ENCODE measurements at regions not wholly inside any gene's neighbourhood (a gene's known extent, or its start where the extent isn't known, plus 50 kb on each side); places are given as distances from the start of the nearest gene placed in this dataset.

GRCh38 chr2:129004485-129004884 lies 685.8 kb upstream of the HS6ST1 start:
- DNase-seq (no peak), ATAC-seq (no peak)
- intact Hi-C loops (cut with micrococcal nuclease): no loop called here
- ChIA-PET CTCF (no interaction called here), POLR2A (no interaction called here)
- Histone ChIP-seq H3K9me3 (ENCODE audit: control insufficient read depth in 2 of 3, low read length in 3 of 3) (no peaks in the 10 kb centered on the region), H3K27me3 (ENCODE audit: control insufficient read depth in 2 of 2, insufficient read depth in 2 of 2, low read length in 2 of 2) (no peaks in the 10 kb centered on the region), H3K36me3 (ENCODE audit: control insufficient read depth in 2 of 3, insufficient read depth in 3 of 3, low read length in 3 of 3) (no peaks in the 10 kb centered on the region), H3K4me3 (ENCODE audit: low read length) (no peak overlapping the region), H3K27ac (ENCODE audit: low read depth, low read length) (no peak overlapping the region), H3K4me1 (ENCODE audit: control insufficient read depth in 2 of 2, insufficient read depth in 2 of 2, low read length in 2 of 2) (no peaks in the 10 kb centered on the region)
- Mint-ChIP-seq H3K36me3 (no peaks in the 10 kb centered on the region), H3K9me3 (peaks cover 0 to 2% (median 0%) of the 10 kb centered on the region in 11 donors), H3K27me3 (peaks cover 0 to 11% (median 0%) of the 10 kb centered on the region in 5 donors), H3K4me3 (no peak overlapping the region), H3K27ac (no peak overlapping the region), H3K4me1 (peaks cover 0 to 2% (median 0%) of the 10 kb centered on the region in 7 donors)

GRCh38 chr2:129004940-129005490 lies 686.3 kb upstream of the HS6ST1 start:
- Histone ChIP-seq H3K27me3 (ENCODE audit: control insufficient read depth in 2 of 2, insufficient read depth in 2 of 2, low read length in 2 of 2) (no peaks in the 10 kb centered on the region), H3K9me3 (ENCODE audit: control insufficient read depth in 2 of 3, low read length in 3 of 3) (no peaks in the 10 kb centered on the region), H3K4me1 (ENCODE audit: control insufficient read depth in 2 of 2, insufficient read depth in 2 of 2, low read length in 2 of 2) (no peaks in the 10 kb centered on the region), H3K4me3 (ENCODE audit: low read length) (no peak overlapping the region), H3K36me3 (ENCODE audit: control insufficient read depth in 2 of 3, insufficient read depth in 3 of 3, low read length in 3 of 3) (no peaks in the 10 kb centered on the region), H3K27ac (ENCODE audit: low read depth, low read length) (no peak overlapping the region)
- Mint-ChIP-seq H3K27me3 (peaks cover 0 to 7% (median 0%) of the 10 kb centered on the region in 5 donors), H3K9me3 (peaks cover 0 to 2% (median 0%) of the 10 kb centered on the region in 11 donors), H3K4me3 (no peak overlapping the region), H3K36me3 (no peaks in the 10 kb centered on the region), H3K4me1 (peaks cover 0 to 2% (median 0%) of the 10 kb centered on the region in 7 donors), H3K27ac (no peak overlapping the region)
- DNase-seq: no peak
- POLR2A ChIA-PET: no interaction called here
- CTCF ChIA-PET: no interaction called here
- no peak for ATAC-seq
- intact Hi-C loops (cut with micrococcal nuclease): no loop called here

DNA sequence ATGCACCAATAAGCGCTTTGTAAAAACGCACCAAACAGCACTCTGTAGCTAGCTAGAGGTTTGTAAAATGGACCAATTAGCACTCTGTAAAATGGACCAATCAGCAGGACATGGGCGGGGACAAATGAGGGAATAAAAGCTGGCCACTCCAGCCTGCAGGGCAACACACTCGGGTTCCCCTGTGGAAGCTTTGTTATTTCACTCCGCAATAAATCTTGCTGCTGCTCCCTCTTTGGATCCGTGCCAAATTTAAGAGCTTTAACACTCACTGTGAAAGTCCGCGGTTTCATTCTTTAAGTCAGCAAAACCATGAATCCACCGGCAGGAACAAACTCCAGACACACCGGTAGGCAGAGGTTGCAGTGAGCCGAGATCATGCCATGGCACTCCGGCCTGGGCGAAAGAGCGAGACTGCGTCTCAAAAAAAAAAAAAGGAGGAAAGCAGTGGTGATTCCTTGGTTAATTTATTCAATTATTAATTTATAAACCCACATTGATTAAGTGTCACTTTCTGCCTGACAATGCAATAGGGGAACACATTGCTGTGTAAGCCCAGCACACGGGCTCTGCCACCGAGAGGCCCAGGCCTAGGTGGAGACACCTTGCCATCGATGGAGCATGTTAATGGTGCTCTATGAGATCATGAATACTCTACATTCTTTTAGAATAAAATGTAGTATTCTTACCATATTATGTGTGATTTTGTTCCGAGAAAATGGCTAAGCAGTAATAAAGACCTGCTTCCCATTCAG lies 687.6 kb upstream of the HS6ST1 start:
- POLR2A ChIA-PET: no interaction called here

DNA sequence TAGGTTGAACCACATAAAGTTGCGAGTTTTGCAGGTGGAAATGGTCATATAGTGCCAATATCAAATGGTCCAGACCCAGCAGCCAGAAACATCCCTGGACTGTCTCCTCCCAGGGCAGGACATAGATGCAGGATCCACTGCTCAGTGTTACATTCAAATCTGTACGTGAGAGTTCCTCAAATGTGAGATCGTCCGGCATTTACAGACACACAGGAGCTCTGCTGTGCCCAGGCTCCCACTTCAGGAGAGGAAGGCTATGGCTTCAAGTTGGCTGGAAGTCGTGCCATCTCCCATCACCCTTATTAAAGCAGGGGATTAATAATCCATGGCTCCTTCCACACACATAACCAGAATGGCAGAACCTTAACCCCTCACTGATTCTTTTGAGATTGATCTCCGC lies 688.2 kb upstream of the HS6ST1 start:
- H3K4me1 Mint-ChIP-seq: peaks cover 0 to 2% (median 0%) of the 10 kb centered on the region in 7 donors
- Histone ChIP-seq H3K27ac (ENCODE audit: low read depth, low read length) (no peak overlapping the region), H3K36me3 (ENCODE audit: control insufficient read depth in 2 of 3, insufficient read depth in 3 of 3, low read length in 3 of 3) (no peaks in the 10 kb centered on the region), H3K27me3 (ENCODE audit: control insufficient read depth in 2 of 2, insufficient read depth in 2 of 2, low read length in 2 of 2) (no peaks in the 10 kb centered on the region), H3K4me3 (ENCODE audit: low read length) (no peak overlapping the region), H3K9me3 (ENCODE audit: control insufficient read depth in 2 of 3, low read length in 3 of 3) (no peaks in the 10 kb centered on the region), H3K4me1 (ENCODE audit: control insufficient read depth in 2 of 2, insufficient read depth in 2 of 2, low read length in 2 of 2) (no peaks in the 10 kb centered on the region)
- ATAC-seq (no peak), DNase-seq (no peak)
- peaks cover 0 to 2% (median 0%) of the 10 kb centered on the region in 11 donors for H3K9me3 Mint-ChIP-seq
- ChIA-PET POLR2A (no interaction called here), CTCF (no interaction called here)
- H3K27me3 Mint-ChIP-seq: peaks cover 0 to 7% (median 0%) of the 10 kb centered on the region in 5 donors
- no peaks in the 10 kb centered on the region for H3K36me3 Mint-ChIP-seq
- H3K27ac Mint-ChIP-seq: no peak overlapping the region
- no peak overlapping the region for H3K4me3 Mint-ChIP-seq
- intact Hi-C loops (cut with micrococcal nuclease): no loop called here

More for the DNA sequence above, 687.6 kb upstream of the HS6ST1 start:
- Histone ChIP-seq H3K27me3 (ENCODE audit: control insufficient read depth in 2 of 2, insufficient read depth in 2 of 2, low read length in 2 of 2) (no peaks in the 10 kb centered on the region), H3K4me1 (ENCODE audit: control insufficient read depth in 2 of 2, insufficient read depth in 2 of 2, low read length in 2 of 2) (no peaks in the 10 kb centered on the region), H3K4me3 (ENCODE audit: low read length) (no peak overlapping the region), H3K36me3 (ENCODE audit: control insufficient read depth in 2 of 3, insufficient read depth in 3 of 3, low read length in 3 of 3) (no peaks in the 10 kb centered on the region), H3K9me3 (ENCODE audit: control insufficient read depth in 2 of 3, low read length in 3 of 3) (no peaks in the 10 kb centered on the region), H3K27ac (ENCODE audit: low read depth, low read length) (no peak overlapping the region)
- intact Hi-C loops (cut with micrococcal nuclease): no loop called here
- Mint-ChIP-seq H3K4me1 (peaks cover 0 to 2% (median 0%) of the 10 kb centered on the region in 7 donors), H3K36me3 (no peaks in the 10 kb centered on the region), H3K9me3 (peaks cover 0 to 2% (median 0%) of the 10 kb centered on the region in 11 donors), H3K27ac (no peak overlapping the region), H3K27me3 (peaks cover 0 to 7% (median 0%) of the 10 kb centered on the region in 5 donors), H3K4me3 (no peak overlapping the region)
- no peak for ATAC-seq
- CTCF ChIA-PET: no interaction called here
- no peak for DNase-seq

DNA sequence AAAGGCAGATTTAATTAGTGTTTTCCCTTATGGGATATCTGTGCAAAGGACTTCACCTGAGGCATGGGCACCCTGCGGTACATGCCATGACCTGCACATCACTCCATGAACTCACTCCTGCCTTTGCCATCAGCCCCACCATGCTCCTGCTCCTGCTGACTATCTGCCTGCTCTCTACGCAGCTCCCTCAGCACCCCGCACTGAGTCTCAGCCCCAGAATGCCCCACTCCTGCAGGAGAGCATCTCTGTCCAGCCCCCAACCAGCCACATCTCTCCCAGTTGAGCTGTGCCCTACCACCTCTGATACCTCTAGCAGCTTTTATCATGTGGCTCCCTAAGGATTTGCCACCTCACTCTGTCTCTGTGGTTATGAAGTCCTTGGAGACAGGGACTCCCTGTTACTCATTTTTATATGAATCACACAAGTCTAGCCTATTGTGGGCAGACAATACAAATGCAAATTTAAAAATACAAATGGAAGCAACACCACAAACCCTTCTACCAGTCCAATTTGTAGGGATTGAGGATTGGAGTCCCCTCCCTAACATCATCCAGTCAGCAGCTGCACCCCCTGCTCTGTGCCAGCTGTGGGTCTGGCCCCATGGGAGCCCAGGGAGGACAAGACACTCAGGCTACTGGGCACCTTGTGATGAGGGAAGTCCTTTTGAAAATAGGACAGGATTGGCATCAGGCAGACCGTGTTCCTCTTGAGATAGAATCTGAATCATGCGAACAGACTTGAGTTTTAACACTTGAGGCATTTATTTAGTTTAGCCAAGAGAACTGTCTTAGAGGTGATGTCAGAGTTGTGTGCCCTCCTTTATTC lies 689.6 kb upstream of the HS6ST1 start:
- H3K4me3 Mint-ChIP-seq: peak overlapping the region in 1 of 10 donors; percentile 2
- ChIA-PET CTCF (no interaction called here), POLR2A (no interaction called here)
- H3K27me3 Mint-ChIP-seq: peaks cover 0 to 7% (median 0%) of the 10 kb centered on the region in 5 donors
- no peak for DNase-seq
- H3K4me1 ChIP-seq (ENCODE audit: control insufficient read depth in 2 of 2, insufficient read depth in 2 of 2, low read length in 2 of 2): no peaks in the 10 kb centered on the region
- H3K4me1 Mint-ChIP-seq: peaks cover 0 to 2% (median 0%) of the 10 kb centered on the region in 7 donors
- no peak for ATAC-seq
- H3K36me3 Mint-ChIP-seq: no peaks in the 10 kb centered on the region
- H3K27me3 ChIP-seq (ENCODE audit: control insufficient read depth in 2 of 2, insufficient read depth in 2 of 2, low read length in 2 of 2): no peaks in the 10 kb centered on the region
- no peaks in the 10 kb centered on the region for H3K36me3 ChIP-seq (ENCODE audit: control insufficient read depth in 2 of 3, insufficient read depth in 3 of 3, low read length in 3 of 3)
- no peaks in the 10 kb centered on the region for H3K9me3 ChIP-seq (ENCODE audit: control insufficient read depth in 2 of 3, low read length in 3 of 3)
- peaks cover 0 to 2% (median 0%) of the 10 kb centered on the region in 11 donors for H3K9me3 Mint-ChIP-seq
- H3K27ac Mint-ChIP-seq: no peak overlapping the region
- intact Hi-C loops (cut with micrococcal nuclease): no loop called here
- H3K27ac ChIP-seq (ENCODE audit: low read depth, low read length): no peak overlapping the region
- no peak overlapping the region for H3K4me3 ChIP-seq (ENCODE audit: low read length)

- no peak for DNase-seq
- POLR2A ChIA-PET: no interaction called here
- peaks cover 0 to 2% (median 0%) of the 10 kb centered on the region in 7 donors for H3K4me1 Mint-ChIP-seq
Measured at GRCh38 chr2:129008881-129009554, 690.4 kb upstream of the HS6ST1 start.

More at GRCh38 chr2:129008881-129009554, 690.4 kb upstream of the HS6ST1 start:
- Mint-ChIP-seq H3K4me3 (no peak overlapping the region), H3K27ac (no peak overlapping the region), H3K9me3 (peaks cover 0 to 2% (median 0%) of the 10 kb centered on the region in 11 donors), H3K36me3 (no peaks in the 10 kb centered on the region), H3K27me3 (peaks cover 0 to 7% (median 0%) of the 10 kb centered on the region in 5 donors)
- CTCF ChIA-PET: no interaction called here
- Histone ChIP-seq H3K9me3 (ENCODE audit: control insufficient read depth in 2 of 3, low read length in 3 of 3) (no peaks in the 10 kb centered on the region), H3K27me3 (ENCODE audit: control insufficient read depth in 2 of 2, insufficient read depth in 2 of 2, low read length in 2 of 2) (no peaks in the 10 kb centered on the region), H3K4me3 (ENCODE audit: low read length) (no peak overlapping the region), H3K27ac (ENCODE audit: low read depth, low read length) (no peak overlapping the region), H3K4me1 (ENCODE audit: control insufficient read depth in 2 of 2, insufficient read depth in 2 of 2, low read length in 2 of 2) (no peaks in the 10 kb centered on the region), H3K36me3 (ENCODE audit: control insufficient read depth in 2 of 3, insufficient read depth in 3 of 3, low read length in 3 of 3) (no peaks in the 10 kb centered on the region)
- no peak for ATAC-seq
- intact Hi-C loops (cut with micrococcal nuclease): no loop called here

Data from naive thymus-derived CD4-positive, alpha-beta T cell (primary cell).